NCI-H146 treated with DMSO at 0.1 percent for 48 hours (cell line): ENCODE measurements at regions not wholly inside any gene's neighbourhood (a gene's known extent, or its start where the extent isn't known, plus 50 kb on each side); places are given as distances from the start of the nearest gene placed in this dataset.
"Not testable (repeated sequence)": the region's sequence is repeated elsewhere in the genome, so short reads cannot be mapped to it uniquely, and the experiment has no call there.

Experiments used
- DNase-seq: peaks from one replicate; lab custom pipeline; 2025; ENCODE audit not compliant: unreplicated experiment; lab: John Stamatoyannopoulos, UW

- no peak for DNase-seq
Observed at GRCh38 chr7:24127930-24128329, 156.1 kb upstream of the NPY start.

GRCh38 chr7:24129597-24129996, 154.4 kb upstream of the NPY start:
- no peak for DNase-seq

DNA sequence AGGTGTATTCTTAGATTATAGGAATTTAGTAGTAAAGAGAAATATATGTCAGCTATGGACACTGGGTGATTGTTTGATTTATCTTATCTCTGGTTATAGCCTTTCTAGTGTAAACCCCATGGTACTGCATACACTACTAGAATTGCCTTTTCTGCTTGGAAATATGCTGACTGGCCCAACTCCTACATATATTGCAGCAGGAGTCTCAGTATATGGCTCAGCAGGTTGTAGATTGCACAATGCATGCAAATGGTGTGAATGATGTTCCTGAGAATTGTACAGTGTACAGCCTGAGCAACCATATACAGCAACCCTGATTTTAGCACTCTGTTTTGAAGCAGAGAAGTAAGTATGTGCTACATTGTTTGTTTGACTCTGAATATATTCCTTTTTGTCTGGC, 153.4 kb upstream of the NPY start:
- DNase-seq: no peak

DNA sequence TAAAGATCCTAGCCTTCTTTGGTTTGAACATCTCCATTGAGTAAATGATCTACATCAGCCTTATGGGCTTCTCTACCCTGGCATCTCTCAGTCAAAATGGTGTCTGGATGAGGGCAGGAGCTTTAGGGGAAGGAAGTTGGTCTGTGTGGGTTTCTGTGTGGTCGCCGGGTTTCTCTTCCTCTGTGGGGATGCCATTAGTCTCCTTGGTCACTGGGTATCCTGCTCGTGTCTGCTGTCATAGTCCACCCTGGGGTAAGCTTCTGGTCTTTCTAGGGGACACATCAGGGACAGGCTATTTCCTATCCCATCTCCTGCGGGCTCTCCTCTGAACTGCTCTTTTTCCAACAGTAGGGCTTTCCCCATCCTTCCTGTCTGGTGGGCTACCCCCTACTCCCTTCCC, 150.3 kb upstream of the NPY start:
- DNase-seq: no peak

DNA sequence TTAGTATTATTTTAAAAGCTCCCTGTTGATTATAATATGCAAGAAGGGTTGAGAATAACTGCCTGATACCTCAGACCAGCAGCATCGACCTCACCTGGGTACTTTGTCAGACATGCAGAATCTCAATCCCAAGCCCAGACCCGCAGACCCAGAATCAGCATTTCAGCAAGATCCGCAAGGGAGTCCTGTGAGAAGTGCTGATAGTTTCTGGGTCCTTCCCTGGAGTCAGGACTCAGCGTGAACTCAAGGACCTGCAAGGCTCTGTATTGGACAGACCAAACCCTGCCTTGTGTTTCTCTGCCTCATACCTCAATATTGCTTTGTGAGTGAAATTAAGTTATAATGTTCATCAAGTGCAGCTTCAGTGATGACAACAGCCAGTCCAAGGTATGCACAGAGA, 149.5 kb upstream of the NPY start:
- no peak for DNase-seq

GRCh38 chr7:24135003-24135817, 148.8 kb upstream of the NPY start:
- no peak for DNase-seq

- DNase-seq: no peak
Observed at GRCh38 chr7:24137338-24137737, 146.7 kb upstream of the NPY start.

GRCh38 chr7:24138343-24138742, 145.6 kb upstream of the NPY start:
- no peak for DNase-seq

GRCh38 chr7:24140001-24140400, 144.0 kb upstream of the NPY start:
- no peak for DNase-seq

DNA sequence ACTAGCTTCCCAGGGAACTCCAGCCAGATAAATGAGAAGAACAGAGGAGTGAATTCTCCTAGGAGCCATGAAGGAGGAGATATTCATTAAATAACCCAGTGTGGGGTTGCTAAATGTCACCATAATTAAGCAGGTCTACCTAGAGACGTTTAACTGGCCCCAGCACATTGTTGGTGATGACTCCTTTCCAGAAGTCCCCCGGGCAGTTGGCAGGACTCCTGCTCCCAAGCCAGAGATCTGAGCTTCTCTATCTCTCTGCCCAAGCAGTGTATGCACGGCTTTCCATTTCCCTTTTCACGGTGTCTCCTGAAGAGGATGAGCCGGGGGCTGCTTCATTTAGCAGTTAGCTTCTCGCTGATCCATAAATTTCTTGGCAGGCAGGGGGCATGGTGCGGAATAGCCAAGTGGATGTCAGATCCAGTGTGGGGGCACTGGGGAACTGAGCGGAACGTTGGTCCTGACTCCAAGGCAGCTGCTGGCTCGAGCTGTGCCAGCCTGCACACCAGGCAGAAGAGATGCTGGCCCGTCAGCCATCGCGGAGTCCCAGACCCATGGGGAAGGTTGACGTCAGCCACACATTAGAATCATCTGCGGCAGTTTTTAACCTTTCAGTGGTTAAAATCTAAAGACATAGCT, 142.0 kb upstream of the NPY start:
- DNase-seq: no peak

- no peak for DNase-seq
Observed at GRCh38 chr7:24143547-24143946, 140.4 kb upstream of the NPY start.

GRCh38 chr7:24151944-24152343, 132.0 kb upstream of the NPY start:
- no peak for DNase-seq

DNA sequence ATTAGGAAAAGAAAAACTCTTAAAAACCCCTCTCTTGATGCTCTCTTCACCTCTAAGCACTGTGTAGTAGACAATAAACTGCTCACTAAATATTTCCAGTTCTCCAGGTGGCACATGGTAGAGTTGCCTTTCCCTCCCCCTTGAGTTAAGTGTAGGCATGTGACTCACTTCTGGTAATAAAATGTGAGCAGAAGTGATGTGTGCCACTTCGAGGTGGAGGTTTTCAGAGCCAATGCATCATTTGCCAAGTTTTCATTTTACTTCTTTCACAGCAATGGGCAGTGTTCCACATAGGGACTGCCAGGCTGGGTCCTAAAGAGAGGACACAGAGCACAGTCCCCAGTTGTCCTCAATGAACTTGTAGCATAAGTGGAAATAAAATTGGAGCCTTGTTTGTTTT, 131.6 kb upstream of the NPY start:
- no peak for DNase-seq

- DNase-seq: no peak
Observed at GRCh38 chr7:24152877-24153472, 131.0 kb upstream of the NPY start.

GRCh38 chr7:24157666-24158065, 126.3 kb upstream of the NPY start:
- no peak for DNase-seq

DNA sequence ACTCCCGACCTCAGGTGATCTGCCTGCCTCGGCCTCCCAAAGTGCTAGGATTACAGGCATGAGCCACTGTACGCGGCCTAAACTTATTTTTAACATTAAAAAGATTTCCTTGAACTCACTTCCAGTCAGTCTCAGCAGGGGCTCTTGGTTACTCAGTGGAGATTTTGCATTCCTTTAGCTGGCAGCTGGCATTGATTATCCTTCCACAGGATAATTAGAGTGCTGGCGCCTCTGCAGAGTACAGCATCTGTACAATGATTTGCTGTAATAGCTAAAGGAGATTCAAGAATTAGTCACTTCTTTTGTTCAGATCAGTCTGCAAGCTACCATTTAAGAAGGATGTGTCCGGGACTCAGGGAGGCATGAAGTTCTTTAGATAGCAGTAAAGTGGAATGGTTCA, 125.0 kb upstream of the NPY start:
- DNase-seq: no peak

DNA sequence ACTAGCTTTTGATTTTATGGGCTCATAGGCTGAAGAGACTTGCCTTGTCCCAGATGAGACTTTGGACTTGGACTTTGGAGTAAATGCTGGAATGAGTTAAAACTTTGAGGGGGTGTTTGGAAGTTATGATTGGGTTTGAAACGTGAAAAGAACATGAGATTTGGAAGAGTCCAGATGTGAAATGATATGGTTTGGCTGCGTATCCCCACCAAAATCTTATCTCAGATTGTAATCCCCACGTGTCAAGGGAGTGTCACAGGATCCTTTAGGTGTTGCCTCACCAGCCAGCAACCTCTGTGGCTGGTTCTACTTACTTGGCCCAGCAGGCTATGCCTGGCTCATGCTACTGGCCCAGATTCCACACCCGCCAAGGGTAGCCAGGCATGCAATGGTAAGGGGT, 119.6 kb upstream of the NPY start:
- no peak for DNase-seq

DNA sequence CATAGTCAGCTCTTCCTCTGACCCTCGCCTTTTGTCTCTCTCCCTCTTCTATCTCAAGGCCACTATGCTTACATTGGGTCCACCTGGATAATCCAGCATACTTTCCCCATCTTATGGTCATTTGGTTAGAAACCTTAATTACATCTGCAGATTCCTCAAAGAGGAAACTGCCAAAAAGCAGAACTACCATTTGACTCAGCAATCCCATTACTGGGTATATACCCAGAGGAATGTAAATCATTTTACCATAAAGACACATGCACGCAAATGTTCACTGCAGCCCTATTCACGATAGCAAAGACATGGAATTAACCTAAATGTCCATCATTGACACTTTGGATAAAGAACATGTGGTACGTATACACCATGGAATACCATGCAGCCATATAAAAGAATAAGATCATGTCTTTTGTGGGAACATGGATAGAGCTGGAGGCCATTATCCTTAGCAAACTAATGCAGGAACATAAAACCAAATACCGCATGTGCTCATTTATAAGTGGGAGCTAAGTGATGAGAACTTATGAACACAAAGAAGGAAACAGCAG, 114.8 kb upstream of the NPY start:
- DNase-seq: no peak

DNA sequence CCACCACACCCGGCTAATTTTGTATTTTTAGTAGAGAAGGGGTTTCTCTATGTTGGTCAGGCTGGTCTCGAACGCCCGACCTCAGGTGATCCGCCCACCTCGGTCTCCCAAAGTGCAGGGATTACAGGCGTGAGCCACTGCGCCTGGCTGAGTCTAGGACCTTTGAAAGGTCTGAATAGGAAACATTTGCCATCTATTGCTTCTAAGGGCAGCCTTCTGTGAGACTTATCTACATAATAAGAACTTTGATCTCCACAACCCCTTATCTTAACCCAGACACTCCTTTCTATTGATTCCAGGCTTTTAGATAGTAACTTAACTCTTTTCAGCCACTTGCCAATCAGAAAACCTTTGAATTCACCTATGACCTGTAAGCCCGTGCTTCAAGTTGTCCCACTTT, 112.0 kb upstream of the NPY start:
- DNase-seq: not testable (repeated sequence)

DNA sequence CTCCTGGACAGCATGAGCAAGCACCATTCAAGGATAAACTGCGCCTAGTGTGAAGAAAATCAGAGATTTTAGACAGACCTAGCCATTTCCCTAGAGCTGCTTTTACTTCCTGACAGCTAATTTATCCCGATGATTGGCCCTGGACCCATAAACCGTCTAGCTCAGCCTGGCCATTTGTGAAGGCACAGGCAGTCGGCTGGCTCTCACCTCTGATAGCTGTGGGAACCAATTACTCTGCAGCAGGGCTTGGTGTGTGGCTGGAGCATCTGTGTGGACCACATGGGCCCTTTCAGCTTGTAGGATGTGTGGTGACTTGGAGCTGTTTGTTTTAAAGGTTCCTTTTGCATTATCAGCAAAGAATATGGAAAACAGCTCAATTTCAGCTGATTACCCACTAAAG, 111.1 kb upstream of the NPY start:
- DNase-seq: no peak

- no peak for DNase-seq
Observed at GRCh38 chr7:24175603-24176002, 108.4 kb upstream of the NPY start.
